HFFc6 (cell line): ENCODE measurements at regions not wholly inside any gene's neighbourhood (a gene's known extent, or its start where the extent isn't known, plus 50 kb on each side); places are given as distances from the start of the nearest gene placed in this dataset.
A peak's percentile ranks its signal among the peaks of the same experiment; 100 is the strongest.
"Not testable (repeated sequence)": the region's sequence is repeated elsewhere in the genome, so short reads cannot be mapped to it uniquely, and the experiment has no call there.

Experiments used
- DNase-seq: peaks from one replicate; pipeline ENCODE4 v3.0.0-alpha.2; 2018
- H3K27ac Mint-ChIP-seq: 2 replicates; pipeline ENCODE4 v1.8.0; 2020; ENCODE audit warnings: mild to moderate bottlenecking, mixed read lengths
- H3K27me3 Mint-ChIP-seq: 2 replicates; pipeline ENCODE4 v1.8.0; 2021; ENCODE audit warnings: mild to moderate bottlenecking, moderate library complexity, mixed read lengths; ENCODE audit not compliant: insufficient read depth
- H3K36me3 Mint-ChIP-seq: 2 replicates; pipeline ENCODE4 v1.8.0; 2021; ENCODE audit warnings: low read depth, mixed read lengths
- H3K4me1 Mint-ChIP-seq: 2 replicates; pipeline ENCODE4 v1.8.0; 2020; ENCODE audit warnings: low read depth, mixed read lengths
- H3K4me3 Mint-ChIP-seq: 2 replicates; pipeline ENCODE4 v1.8.0; 2020; ENCODE audit warnings: mild to moderate bottlenecking, moderate library complexity, mixed read lengths
- H3K9me3 Mint-ChIP-seq: 2 replicates; pipeline ENCODE4 v1.8.0; 2020; ENCODE audit warnings: mild to moderate bottlenecking, mixed read lengths
- CTCF ChIP-seq: fragments of 200-600 bp; sonication (generic); IDR thresholded peaks from 2 replicates; pipeline ENCODE4 v1.5.0; 2021; ENCODE audit warnings: antibody characterized with exemption, mild to moderate bottlenecking

GRCh38 chr5:179404321-179405053 is 59.2 kb upstream of the ADAMTS2 start:
- peaks cover 21% of the 10 kb centered on the region for H3K36me3 Mint-ChIP-seq
- H3K4me3 Mint-ChIP-seq: no peak overlapping the region
- H3K9me3 Mint-ChIP-seq: peaks cover 27% of the 10 kb centered on the region
- DNase-seq: peak; percentile 45
- peak; percentile 75 for TF ChIP-seq CTCF
- no peak overlapping the region for H3K27ac Mint-ChIP-seq
- H3K4me1 Mint-ChIP-seq: peaks cover 5% of the 10 kb centered on the region; the same call in 1 of the 2 replicates
- H3K27me3 Mint-ChIP-seq: peaks cover 3% of the 10 kb centered on the region; the same call in 1 of the 2 replicates

GRCh38 chr5:179403426-179404147 is 58.3 kb upstream of the ADAMTS2 start:
- TF ChIP-seq CTCF: no peak
- H3K4me1 Mint-ChIP-seq: peaks cover 5% of the 10 kb centered on the region; the same call in 1 of the 2 replicates
- H3K36me3 Mint-ChIP-seq: peaks cover 28% of the 10 kb centered on the region
- H3K9me3 Mint-ChIP-seq: peaks cover 36% of the 10 kb centered on the region
- no peak for DNase-seq
- H3K27me3 Mint-ChIP-seq: peaks cover 3% of the 10 kb centered on the region; the same call in 1 of the 2 replicates
- no peak overlapping the region for H3K4me3 Mint-ChIP-seq
- no peak overlapping the region for H3K27ac Mint-ChIP-seq

GRCh38 chr5:179400435-179400834 is 55.2 kb upstream of the ADAMTS2 start:
- DNase-seq, H3K27ac Mint-ChIP-seq, H3K4me3 Mint-ChIP-seq, H3K27me3 Mint-ChIP-seq, H3K4me1 Mint-ChIP-seq: not testable (repeated sequence)
- Mint-ChIP-seq H3K9me3 (peaks cover 39% of the 10 kb centered on the region), H3K36me3 (peaks cover 34% of the 10 kb centered on the region)

GRCh38 chr5:179400020-179400419 is 54.8 kb upstream of the ADAMTS2 start:
- no peak for DNase-seq
- no peak overlapping the region for H3K27ac Mint-ChIP-seq
- H3K9me3 Mint-ChIP-seq: peaks cover 39% of the 10 kb centered on the region
- no peak overlapping the region for H3K4me3 Mint-ChIP-seq
- no peaks in the 10 kb centered on the region for H3K4me1 Mint-ChIP-seq
- TF ChIP-seq CTCF: no peak
- no peaks in the 10 kb centered on the region for H3K27me3 Mint-ChIP-seq
- peaks cover 35% of the 10 kb centered on the region for H3K36me3 Mint-ChIP-seq

GRCh38 chr5:179399327-179399726 is 54.1 kb upstream of the ADAMTS2 start:
- H3K9me3 Mint-ChIP-seq: peaks cover 39% of the 10 kb centered on the region
- not testable (repeated sequence) for DNase-seq, H3K27ac Mint-ChIP-seq, H3K4me3 Mint-ChIP-seq, H3K4me1 Mint-ChIP-seq, H3K27me3 Mint-ChIP-seq
- peaks cover 35% of the 10 kb centered on the region for H3K36me3 Mint-ChIP-seq

- Mint-ChIP-seq H3K4me1 (peaks cover 14% of the 10 kb centered on the region), H3K27me3 (no peaks in the 10 kb centered on the region; the same call in 1 of the 2 replicates), H3K9me3 (peaks cover 55% of the 10 kb centered on the region), H3K27ac (no peak overlapping the region), H3K36me3 (peaks cover 44% of the 10 kb centered on the region), H3K4me3 (no peak overlapping the region)
- no peak for TF ChIP-seq CTCF
- DNase-seq: no peak
Measured at GRCh38 chr5:179397516-179397915, 52.3 kb upstream of the ADAMTS2 start.
